ENCODE measurements at regions not wholly inside any gene's neighbourhood (a gene's known extent, or its start where the extent isn't known, plus 50 kb on each side); places are given as distances from the start of the nearest gene placed in this dataset.

GRCh38 chr18:6648581-6648980 lies 80.9 kb upstream of the ARHGAP28 start:
- no peak for TF ChIP-seq EP300 (IDR thresholded peaks at IDR 0.05; ENCODE audit: borderline replicate concordance)
- TF ChIP-seq CEBPB (IDR thresholded peaks at IDR 0.05), result no peak
- no peak for TF ChIP-seq RAD21 (IDR thresholded peaks at IDR 0.05; ENCODE audit: low read depth)
- no peak for TF ChIP-seq FOXM1 (IDR thresholded peaks at IDR 0.05; ENCODE audit: borderline replicate concordance, low read depth)
- no peak for TF ChIP-seq TAF1 (IDR thresholded peaks at IDR 0.05; ENCODE audit: low read depth)
- no peak for TF ChIP-seq TEAD4 (IDR thresholded peaks at IDR 0.05)
- TF ChIP-seq REST (IDR thresholded peaks at IDR 0.05; ENCODE audit: low read depth), result no peak
- no peak for TF ChIP-seq CREB1 (IDR thresholded peaks at IDR 0.05; ENCODE audit: low read depth)
- no peak for TF ChIP-seq NFIC (IDR thresholded peaks at IDR 0.05)
- TF ChIP-seq YY1 (IDR thresholded peaks at IDR 0.05; ENCODE audit: low read depth), result no peak
- no peak for TF ChIP-seq EGR1 (IDR thresholded peaks at IDR 0.05)
- no peak for TF ChIP-seq MAX (IDR thresholded peaks at IDR 0.05)
- TF ChIP-seq USF1 (IDR thresholded peaks at IDR 0.05), result no peak

All from Ishikawa (cell line).